Upper lobe of right lung (tissue), 1 donor: ENCODE measurements at regions not wholly inside any gene's neighbourhood (a gene's known extent, or its start where the extent isn't known, plus 50 kb on each side); places are given as distances from the start of the nearest gene placed in this dataset.

Source experiments
- ATAC-seq: fragments of 200-7000 bp; cut with Tn5 transposase; one replicate; pipeline ENCODE4 v1.9.1; 2020; ENCODE audit warnings: mild to moderate bottlenecking, moderate library complexity
- DNase-seq: peaks from one replicate; pipeline ENCODE4 v3.0.0-alpha.2; 2020
- H3K27ac ChIP-seq: fragments of 200-600 bp; one replicate; pipeline ENCODE4 v1.8.0; 2022
- H3K27me3 ChIP-seq: fragments of 200-600 bp; one replicate; pipeline ENCODE4 v1.8.0; 2022; ENCODE audit warnings: mild to moderate bottlenecking
- H3K36me3 ChIP-seq: fragments of 200-600 bp; one replicate; pipeline ENCODE4 v1.8.0; 2022
- H3K4me1 ChIP-seq: fragments of 200-600 bp; one replicate; pipeline ENCODE4 v1.8.0; 2022
- H3K4me3 ChIP-seq: fragments of 200-600 bp; one replicate; pipeline ENCODE4 v1.8.0; 2022; ENCODE audit warnings: mild to moderate bottlenecking
- H3K9me3 ChIP-seq: fragments of 200-600 bp; one replicate; pipeline ENCODE4 v1.8.0; 2022
- CTCF ChIP-seq: fragments of 200-600 bp; IDR thresholded peaks from one replicate; pipeline ENCODE4 v1.8.0; 2022; ENCODE audit warnings: antibody characterized with exemption
- intact Hi-C: fragments of 100-400 bp; cut with DNase I; formaldehyde crosslinking; loops from one replicate; pipeline ENCODE4 v1.11.0; 2022
- donor health status: DM: no; HTN: yes; CAD: no; lungs with severe emphysema.

DNA sequence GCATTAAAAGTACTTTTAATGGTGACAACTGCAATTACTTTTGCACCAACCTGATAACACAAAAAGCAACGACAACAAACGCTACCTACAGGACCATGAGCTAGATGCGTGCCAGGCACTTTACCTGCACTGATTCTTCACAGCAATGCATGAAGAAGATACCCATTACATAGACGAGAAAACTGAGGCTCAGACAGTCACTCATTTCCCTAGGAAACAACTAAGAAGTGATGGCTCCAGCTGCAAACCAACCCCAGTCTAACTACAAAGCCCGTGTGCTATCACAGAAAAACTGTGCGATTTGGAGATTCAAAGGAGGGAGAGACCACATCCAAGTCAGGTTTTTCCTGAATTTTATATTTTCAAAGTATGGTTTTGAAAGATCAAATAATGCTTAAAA is 80.1 kb upstream of the TP53I11 start:
- H3K4me3 ChIP-seq = no peak overlapping the region
- intact Hi-C loops = no loop called here
- ATAC-seq = no peak

GRCh38 chr11:45031912-45032519 is 81.3 kb upstream of the TP53I11 start:
- intact Hi-C loops = no loop called here
- Histone ChIP-seq H3K27ac (no peak overlapping the region), H3K4me1 (no peaks in the 10 kb centered on the region), H3K9me3 (no peaks in the 10 kb centered on the region), H3K36me3 (no peaks in the 10 kb centered on the region), H3K4me3 (no peak overlapping the region), H3K27me3 (no peaks in the 10 kb centered on the region)
- ATAC-seq (peak; percentile 36), DNase-seq (no peak)
- TF ChIP-seq CTCF = no peak

More for the DNA sequence above, 80.1 kb upstream of the TP53I11 start:
- Histone ChIP-seq H3K27me3 (no peaks in the 10 kb centered on the region), H3K36me3 (no peaks in the 10 kb centered on the region), H3K9me3 (no peaks in the 10 kb centered on the region), H3K27ac (no peak overlapping the region), H3K4me1 (no peaks in the 10 kb centered on the region)
- TF ChIP-seq CTCF = no peak
- DNase-seq = no peak

DNA sequence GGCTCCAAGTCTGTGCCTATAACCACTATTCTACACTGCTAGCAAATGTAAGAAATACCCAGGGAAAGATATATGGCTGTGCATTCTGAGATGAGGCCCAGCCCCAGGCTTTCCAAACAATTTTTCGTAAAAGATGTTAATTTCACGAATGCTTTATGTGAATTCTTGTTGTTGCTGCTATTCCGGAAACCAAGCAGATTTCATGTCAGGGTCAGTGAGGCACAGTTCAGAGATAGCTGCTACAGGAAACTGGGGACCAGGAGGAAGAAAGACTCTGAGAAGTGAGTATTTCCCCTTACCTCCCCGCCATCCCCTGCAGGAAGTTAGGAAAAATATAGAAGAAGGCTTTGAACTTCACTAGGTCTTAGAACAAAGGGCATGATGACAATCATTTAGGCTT is 84.7 kb upstream of the TP53I11 start:
- DNase-seq = no peak
- Histone ChIP-seq H3K9me3 (peaks cover 8% of the 10 kb centered on the region), H3K4me3 (no peak overlapping the region), H3K4me1 (no peaks in the 10 kb centered on the region), H3K27me3 (no peaks in the 10 kb centered on the region), H3K36me3 (no peaks in the 10 kb centered on the region), H3K27ac (no peak overlapping the region)
- intact Hi-C loops = no loop called here
- no peak for ATAC-seq
- TF ChIP-seq CTCF = no peak

DNA sequence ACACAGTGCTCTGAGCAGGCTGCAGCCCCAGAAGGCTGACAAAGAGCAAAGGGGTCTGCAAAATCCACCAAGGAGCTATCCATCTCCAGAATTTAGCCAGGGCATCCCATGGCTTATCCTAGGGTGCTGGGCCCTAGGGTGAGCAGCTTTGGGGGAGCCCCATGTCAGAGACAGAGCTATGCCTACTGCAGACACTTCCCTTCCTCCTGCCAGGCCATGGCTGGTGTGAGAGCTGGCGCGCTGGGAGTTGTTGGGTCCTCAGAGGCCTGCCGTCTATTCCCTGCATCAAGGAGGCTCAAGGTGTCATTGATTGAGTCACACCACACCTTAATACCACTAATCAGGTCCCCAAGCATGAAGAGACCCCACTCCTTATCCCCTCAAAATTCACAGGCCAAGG is 85.3 kb upstream of the TP53I11 start:
- no peak for TF ChIP-seq CTCF
- H3K4me1 ChIP-seq = no peaks in the 10 kb centered on the region
- no peak overlapping the region for H3K27ac ChIP-seq
- DNase-seq (no peak), ATAC-seq (no peak)
- H3K4me3 ChIP-seq = no peak overlapping the region
- H3K36me3 ChIP-seq = no peaks in the 10 kb centered on the region
- no peaks in the 10 kb centered on the region for H3K27me3 ChIP-seq
- intact Hi-C loops = no loop called here
- peaks cover 8% of the 10 kb centered on the region for H3K9me3 ChIP-seq

- no peaks in the 10 kb centered on the region for H3K36me3 ChIP-seq
- no peaks in the 10 kb centered on the region for H3K27me3 ChIP-seq
- H3K4me1 ChIP-seq = no peaks in the 10 kb centered on the region
- no peak for TF ChIP-seq CTCF
- H3K9me3 ChIP-seq = peaks cover 8% of the 10 kb centered on the region
- H3K4me3 ChIP-seq = no peak overlapping the region
- DNase-seq (no peak), ATAC-seq (no peak)
- intact Hi-C loops = no loop called here
- no peak overlapping the region for H3K27ac ChIP-seq
These were observed 86.0 kb upstream of the TP53I11 start for GRCh38 chr11:45036733-45037132.
